Mesendoderm (in vitro differentiated cells): ENCODE measurements at regions not wholly inside any gene's neighbourhood (a gene's known extent, or its start where the extent isn't known, plus 50 kb on each side); places are given as distances from the start of the nearest gene placed in this dataset.

Experiments
- DNase-seq: peaks from one replicate; pipeline ENCODE4 v3.0.0; 2013
- H2AK5ac ChIP-seq: 2 replicates; pipeline ENCODE4 v1.6.1; 2013; ENCODE audit warnings: low read length, inconsistent platforms
- H2BK120ac ChIP-seq: 2 replicates; pipeline ENCODE4 v1.6.1; 2013; ENCODE audit warnings: low read depth, mild to moderate bottlenecking, low read length, moderate library complexity, mixed read lengths
- H2BK15ac ChIP-seq: replicated peaks from 2 replicates; pipeline ENCODE4 v1.6.1; 2013; ENCODE audit warnings: low read depth, mild to moderate bottlenecking, moderate library complexity
- H2BK5ac ChIP-seq: 2 replicates; pipeline ENCODE4 v1.6.1; 2013; ENCODE audit warnings: low read length, inconsistent platforms
- H3K18ac ChIP-seq: 2 replicates; pipeline ENCODE4 v1.6.1; 2013; ENCODE audit warnings: mild to moderate bottlenecking, low read length, mixed read lengths
- H3K23ac ChIP-seq: one replicate; pipeline ENCODE4 v1.6.1; 2013; ENCODE audit warnings: low read length
- H3K27ac ChIP-seq: 2 replicates; pipeline ENCODE4 v1.5.1; 2013; ENCODE audit warnings: low read depth, mild to moderate bottlenecking, inconsistent platforms, low read length, moderate library complexity
- H3K27me3 ChIP-seq: 2 replicates; pipeline ENCODE4 v1.6.1; 2013; ENCODE audit warnings: low read length, control low read depth, mild to moderate bottlenecking, inconsistent platforms; ENCODE audit not compliant: insufficient read depth, poor library complexity
- H3K36me3 ChIP-seq: 2 replicates; pipeline ENCODE4 v1.6.1; 2013; ENCODE audit warnings: low read length, inconsistent platforms; ENCODE audit not compliant: control insufficient read depth, insufficient read depth
- H3K4ac ChIP-seq: one replicate; pipeline ENCODE4 v1.6.1; 2013; ENCODE audit warnings: low read depth, mild to moderate bottlenecking, low read length, moderate library complexity
- H3K4me1 ChIP-seq: 2 replicates; pipeline ENCODE4 v1.6.1; 2013; ENCODE audit warnings: low read depth, low read length, inconsistent platforms; ENCODE audit not compliant: control insufficient read depth
- H3K4me2 ChIP-seq: 2 replicates; pipeline ENCODE4 v1.6.1; 2013; ENCODE audit warnings: low read length
- H3K4me3 ChIP-seq: 2 replicates; pipeline ENCODE4 v1.5.1; 2013; ENCODE audit warnings: mild to moderate bottlenecking, low read length
- H3K56ac ChIP-seq: one replicate; pipeline ENCODE4 v1.6.1; 2013; ENCODE audit warnings: low read length
- H3K79me1 ChIP-seq: 2 replicates; pipeline ENCODE4 v1.6.1; 2013; ENCODE audit warnings: low read length, inconsistent platforms
- H3K79me2 ChIP-seq: 2 replicates; pipeline ENCODE4 v1.6.1; 2013; ENCODE audit warnings: mild to moderate bottlenecking, low read length; ENCODE audit not compliant: control insufficient read depth, insufficient read depth
- H3K9ac ChIP-seq: 2 replicates; pipeline ENCODE4 v1.6.1; 2013; ENCODE audit warnings: low read length, inconsistent platforms
- H4K5ac ChIP-seq: one replicate; pipeline ENCODE4 v1.6.1; 2013; ENCODE audit warnings: low read length
- H4K8ac ChIP-seq: one replicate; pipeline ENCODE4 v1.6.1; 2013; ENCODE audit warnings: low read depth, mild to moderate bottlenecking, control low read depth, low read length, moderate library complexity
- whole genome bisulfite sequencing: extraction: QIAGEN DNeasy Blood & Tissue Kit; methylation state at CpG from one replicate; pipeline ENCODE4 v1.1.7; 2013; ENCODE audit warnings: low lambda C conversion rate, missing lambda C conversion rate; ENCODE audit not compliant: insufficient coverage; ENCODE audit errors: extremely low coverage; 5-methylcytosine and 5-hydroxymethylcytosine counted together

- Histone ChIP-seq H2BK120ac (no peak overlapping the region), H3K9ac (no peak overlapping the region), H4K8ac (no peak overlapping the region), H3K27me3 (no peaks in the 10 kb centered on the region), H3K79me2 (no peaks in the 10 kb centered on the region), H3K23ac (no peak overlapping the region), H3K79me1 (no peaks in the 10 kb centered on the region), H3K4me2 (no peak overlapping the region), H3K4me3 (no peak overlapping the region), H2BK15ac (no peak overlapping the region), H3K56ac (no peak overlapping the region), H3K4me1 (no peaks in the 10 kb centered on the region), H3K18ac (no peak overlapping the region), H3K36me3 (no peaks in the 10 kb centered on the region), H2BK5ac (no peak overlapping the region), H3K27ac (no peak overlapping the region), H3K4ac (no peak overlapping the region), H2AK5ac (no peak overlapping the region), H4K5ac (no peak overlapping the region)
- no peak for DNase-seq
- no CpG with 5 or more reads among the region's 8 CpGs for WGBS
These were observed 91.5 kb upstream of the ZNF217 start for GRCh38 chr20:53685070-53685595.

DNA sequence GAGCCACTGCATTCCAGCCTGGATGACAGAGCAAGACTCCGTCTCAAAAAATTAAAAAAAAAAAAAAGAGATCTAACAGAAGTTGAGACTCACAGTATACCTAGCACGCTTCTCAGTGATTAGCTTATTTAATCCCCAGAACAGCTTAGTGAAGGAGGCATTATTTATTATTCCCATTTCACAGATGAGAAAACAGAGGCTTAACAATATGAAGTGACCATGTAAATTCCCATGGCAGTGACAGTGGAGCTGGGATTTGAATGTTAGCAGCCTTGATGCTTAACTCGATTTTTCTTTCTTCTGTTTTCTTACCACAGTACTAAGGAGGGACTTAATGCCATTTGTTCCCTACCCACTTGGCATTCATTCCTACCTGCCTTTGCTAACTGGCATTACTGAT is 89.9 kb upstream of the ZNF217 start:
- no peak overlapping the region for H4K5ac ChIP-seq
- H3K56ac ChIP-seq: no peak overlapping the region
- H2BK5ac ChIP-seq: no peak overlapping the region
- H3K27me3 ChIP-seq: no peaks in the 10 kb centered on the region
- no peak for DNase-seq
- no peak overlapping the region for H2BK120ac ChIP-seq
- no peak overlapping the region for H2BK15ac ChIP-seq
- H3K79me2 ChIP-seq: no peaks in the 10 kb centered on the region
- H4K8ac ChIP-seq: no peak overlapping the region
- no peaks in the 10 kb centered on the region for H3K79me1 ChIP-seq
- no peak overlapping the region for H3K18ac ChIP-seq
- no CpG with 5 or more reads among the region's 3 CpGs for WGBS
- peaks cover 4% of the 10 kb centered on the region for H3K4me1 ChIP-seq
- no peak overlapping the region for H3K4me3 ChIP-seq
- no peak overlapping the region for H3K4me2 ChIP-seq
- H3K36me3 ChIP-seq: no peaks in the 10 kb centered on the region
- H3K23ac ChIP-seq: no peak overlapping the region
- no peak overlapping the region for H3K9ac ChIP-seq
- no peak overlapping the region for H3K27ac ChIP-seq
- H3K4ac ChIP-seq: no peak overlapping the region
- H2AK5ac ChIP-seq: no peak overlapping the region

DNA sequence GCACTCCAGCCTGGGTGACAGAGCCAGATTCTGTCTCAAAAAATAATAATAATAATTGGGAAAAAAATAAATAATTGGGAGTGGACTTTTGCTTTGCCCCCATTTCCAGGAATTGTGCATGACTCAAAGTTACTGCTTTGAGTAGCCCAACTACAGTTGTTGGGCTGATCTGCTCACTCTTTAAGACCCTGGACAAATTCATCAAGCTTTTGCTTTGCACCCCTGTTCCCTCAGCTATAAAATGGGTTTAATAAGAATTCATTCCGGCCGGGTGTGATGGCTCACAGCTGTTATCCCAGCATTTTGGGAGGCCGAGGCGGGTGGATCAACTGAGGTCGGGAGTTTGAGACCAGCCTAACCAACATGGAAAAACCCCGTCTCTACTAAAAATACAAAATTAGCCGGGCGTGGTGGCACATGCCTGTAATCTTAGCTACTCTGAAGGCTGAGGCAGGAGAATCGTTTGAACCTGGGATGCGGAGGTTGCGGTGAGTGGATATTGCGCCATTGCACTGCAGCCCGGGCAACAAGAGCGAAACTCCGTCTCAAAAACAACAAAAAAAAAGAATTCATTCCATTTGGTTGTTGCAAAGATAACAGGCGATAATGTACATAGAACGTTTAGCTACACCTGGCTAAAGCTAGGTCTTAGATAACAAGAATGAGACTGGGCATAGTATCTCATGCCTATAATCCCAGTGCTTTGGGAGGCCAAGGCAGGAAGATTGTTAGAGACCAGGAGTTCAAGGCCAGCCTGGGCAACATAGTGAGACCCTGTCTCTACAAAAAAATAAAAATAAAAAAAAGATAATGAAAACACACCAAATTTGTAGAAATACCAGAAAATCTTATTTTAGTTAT is 87.9 kb upstream of the ZNF217 start:
- WGBS: no CpG with 5 or more reads among the region's 17 CpGs
- peaks cover 10% of the 10 kb centered on the region for H3K4me1 ChIP-seq
- no peak overlapping the region for H3K4ac ChIP-seq
- no peak overlapping the region for H4K5ac ChIP-seq
- H3K9ac ChIP-seq: no peak overlapping the region
- no peaks in the 10 kb centered on the region for H3K79me2 ChIP-seq
- H3K27me3 ChIP-seq: no peaks in the 10 kb centered on the region
- H3K56ac ChIP-seq: no peak overlapping the region
- no peaks in the 10 kb centered on the region for H3K79me1 ChIP-seq
- no peak overlapping the region for H2AK5ac ChIP-seq
- H2BK15ac ChIP-seq: no peak overlapping the region
- DNase-seq: no peak
- H2BK120ac ChIP-seq: no peak overlapping the region
- H3K36me3 ChIP-seq: no peaks in the 10 kb centered on the region
- H3K23ac ChIP-seq: no peak overlapping the region
- H3K27ac ChIP-seq: no peak overlapping the region
- no peak overlapping the region for H4K8ac ChIP-seq
- H3K4me3 ChIP-seq: no peak overlapping the region
- no peak overlapping the region for H3K18ac ChIP-seq
- no peak overlapping the region for H2BK5ac ChIP-seq
- no peak overlapping the region for H3K4me2 ChIP-seq

GRCh38 chr20:53679597-53680309 is 86.1 kb upstream of the ZNF217 start:
- H3K36me3 ChIP-seq: no peaks in the 10 kb centered on the region
- H3K27ac ChIP-seq: no peak overlapping the region

GRCh38 chr20:53678990-53679596 is 85.5 kb upstream of the ZNF217 start:
- Histone ChIP-seq H3K79me1 (no peaks in the 10 kb centered on the region), H3K79me2 (no peaks in the 10 kb centered on the region), H3K4ac (no peak overlapping the region), H3K27ac (no peak overlapping the region), H2BK120ac (no peak overlapping the region), H3K4me1 (peaks cover 10% of the 10 kb centered on the region), H3K18ac (no peak overlapping the region), H3K27me3 (no peaks in the 10 kb centered on the region), H3K4me3 (no peak overlapping the region), H2BK5ac (no peak overlapping the region), H3K36me3 (no peaks in the 10 kb centered on the region), H3K23ac (no peak overlapping the region), H2AK5ac (no peak overlapping the region), H4K8ac (no peak overlapping the region), H4K5ac (no peak overlapping the region), H3K9ac (no peak overlapping the region), H3K56ac (peak overlapping the region; percentile 52), H3K4me2 (no peak overlapping the region), H2BK15ac (no peak overlapping the region)
- no CpG with 5 or more reads among the region's 3 CpGs for WGBS
- DNase-seq: no peak

More at GRCh38 chr20:53679597-53680309, 86.1 kb upstream of the ZNF217 start:
- Histone ChIP-seq H3K9ac (no peak overlapping the region), H3K79me2 (no peaks in the 10 kb centered on the region), H3K27me3 (no peaks in the 10 kb centered on the region), H2BK15ac (no peak overlapping the region), H3K4ac (no peak overlapping the region), H3K4me3 (no peak overlapping the region), H2BK5ac (peak overlapping the region; percentile 31), H3K4me1 (peaks cover 10% of the 10 kb centered on the region), H3K79me1 (no peaks in the 10 kb centered on the region), H3K23ac (no peak overlapping the region), H3K18ac (no peak overlapping the region), H4K8ac (no peak overlapping the region), H2BK120ac (no peak overlapping the region), H3K56ac (peak overlapping the region; percentile 54), H4K5ac (no peak overlapping the region), H2AK5ac (no peak overlapping the region), H3K4me2 (no peak overlapping the region)
- WGBS: no CpG with 5 or more reads among the region's 7 CpGs
- peak; percentile 23 for DNase-seq
